ENCODE measurements at regions not wholly inside any gene's neighbourhood (a gene's known extent, or its start where the extent isn't known, plus 50 kb on each side); places are given as distances from the start of the nearest gene placed in this dataset.
"Not testable (repeated sequence)": the region's sequence is repeated elsewhere in the genome, so short reads cannot be mapped to it uniquely, and the experiment has no call there.

DNA sequence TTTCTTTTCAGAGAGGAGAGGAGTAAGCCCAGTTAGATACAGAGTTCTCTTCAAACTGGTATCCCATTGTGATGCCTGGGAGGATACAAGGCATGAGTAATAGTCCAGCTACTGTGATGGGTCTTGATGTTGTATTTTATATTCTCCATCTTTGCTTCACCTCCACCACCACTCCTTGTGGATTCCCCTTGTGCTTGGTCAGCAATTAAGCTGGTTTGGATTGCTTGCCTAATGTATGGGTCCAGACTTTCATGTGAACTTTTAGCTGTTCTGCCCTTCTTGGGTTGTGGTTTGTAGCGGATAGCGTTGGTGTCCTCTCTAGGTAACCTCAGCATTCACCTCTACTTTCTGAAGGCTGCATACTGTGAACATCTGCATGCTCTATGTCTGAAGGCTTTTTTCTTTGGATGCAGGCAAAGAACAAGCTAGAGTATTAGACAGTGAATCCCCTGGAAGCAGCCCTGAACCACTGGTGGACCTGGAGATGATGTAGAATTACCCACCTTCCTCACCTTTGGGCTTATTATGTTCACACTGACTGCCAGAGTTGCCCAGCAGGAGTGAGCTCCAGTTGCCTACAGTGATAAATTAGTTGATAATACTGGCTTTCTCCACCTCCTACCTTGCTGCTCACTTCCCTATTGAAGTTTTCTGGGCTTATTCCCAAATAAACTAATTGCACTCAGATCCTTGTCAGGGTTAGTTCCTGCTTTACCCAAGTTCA is 126.5 kb upstream of the MTPN start:
- no peak overlapping the region for H3K4me3 ChIP-seq (ENCODE audit: low read depth, low read length)
- TF ChIP-seq, protein P1, sequence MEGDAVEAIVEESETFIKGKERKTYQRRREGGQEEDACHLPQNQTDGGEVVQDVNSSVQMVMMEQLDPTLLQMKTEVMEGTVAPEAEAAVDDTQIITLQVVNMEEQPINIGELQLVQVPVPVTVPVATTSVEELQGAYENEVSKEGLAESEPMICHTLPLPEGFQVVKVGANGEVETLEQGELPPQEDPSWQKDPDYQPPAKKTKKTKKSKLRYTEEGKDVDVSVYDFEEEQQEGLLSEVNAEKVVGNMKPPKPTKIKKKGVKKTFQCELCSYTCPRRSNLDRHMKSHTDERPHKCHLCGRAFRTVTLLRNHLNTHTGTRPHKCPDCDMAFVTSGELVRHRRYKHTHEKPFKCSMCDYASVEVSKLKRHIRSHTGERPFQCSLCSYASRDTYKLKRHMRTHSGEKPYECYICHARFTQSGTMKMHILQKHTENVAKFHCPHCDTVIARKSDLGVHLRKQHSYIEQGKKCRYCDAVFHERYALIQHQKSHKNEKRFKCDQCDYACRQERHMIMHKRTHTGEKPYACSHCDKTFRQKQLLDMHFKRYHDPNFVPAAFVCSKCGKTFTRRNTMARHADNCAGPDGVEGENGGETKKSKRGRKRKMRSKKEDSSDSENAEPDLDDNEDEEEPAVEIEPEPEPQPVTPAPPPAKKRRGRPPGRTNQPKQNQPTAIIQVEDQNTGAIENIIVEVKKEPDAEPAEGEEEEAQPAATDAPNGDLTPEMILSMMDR (conservative IDR thresholded peaks at IDR 0.05; ENCODE audit: low read depth, low read length) = no peak
- no peak for DNase-seq (ENCODE audit: low read depth)

GRCh38 chr7:136102881-136103280 is 125.7 kb upstream of the MTPN start:
- DNase-seq (ENCODE audit: low read depth) = no peak
- no peak overlapping the region for H3K4me3 ChIP-seq (ENCODE audit: low read depth, low read length)

GRCh38 chr7:136092714-136093113 is 115.6 kb upstream of the MTPN start:
- DNase-seq (ENCODE audit: low read depth); H3K4me3 ChIP-seq (ENCODE audit: low read depth, low read length): not testable (repeated sequence)

More at GRCh38 chr7:136102881-136103280, 125.7 kb upstream of the MTPN start:
- TF ChIP-seq, protein P1 (conservative IDR thresholded peaks at IDR 0.05; ENCODE audit: low read depth, low read length) = no peak

- TF ChIP-seq, protein P1 (conservative IDR thresholded peaks at IDR 0.05; ENCODE audit: low read depth, low read length) = no peak
Observed at GRCh38 chr7:136087881-136088280, 110.7 kb upstream of the MTPN start.

DNA sequence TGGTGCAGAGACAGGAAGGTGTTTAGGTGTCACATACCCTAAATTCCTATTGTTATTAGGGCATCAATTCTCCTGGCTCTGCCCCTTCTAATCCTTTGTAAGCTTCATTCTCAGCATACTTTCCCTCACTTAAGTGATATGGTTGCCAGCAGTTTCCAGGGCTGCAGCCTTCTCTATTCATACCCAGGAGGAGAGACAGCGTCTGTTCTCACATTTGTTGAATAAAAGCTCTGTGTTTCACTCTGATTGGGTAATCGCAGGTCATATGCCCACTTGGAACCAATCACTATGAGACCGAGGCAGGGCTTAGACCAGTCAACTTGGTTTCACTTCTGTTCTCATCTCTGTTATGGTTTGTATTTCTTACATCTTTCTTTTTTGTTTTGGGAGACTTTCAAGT is 109.6 kb upstream of the MTPN start:
- peak overlapping the region; percentile 50 for H3K4me3 ChIP-seq (ENCODE audit: low read depth, low read length)
- peak; percentile 94 for DNase-seq (ENCODE audit: low read depth)
- TF ChIP-seq, protein P1 (conservative IDR thresholded peaks at IDR 0.05; ENCODE audit: low read depth, low read length) = no peak

More at GRCh38 chr7:136087881-136088280, 110.7 kb upstream of the MTPN start:
- H3K4me3 ChIP-seq (ENCODE audit: low read depth, low read length) = no peak overlapping the region
- no peak for DNase-seq (ENCODE audit: low read depth)

DNA sequence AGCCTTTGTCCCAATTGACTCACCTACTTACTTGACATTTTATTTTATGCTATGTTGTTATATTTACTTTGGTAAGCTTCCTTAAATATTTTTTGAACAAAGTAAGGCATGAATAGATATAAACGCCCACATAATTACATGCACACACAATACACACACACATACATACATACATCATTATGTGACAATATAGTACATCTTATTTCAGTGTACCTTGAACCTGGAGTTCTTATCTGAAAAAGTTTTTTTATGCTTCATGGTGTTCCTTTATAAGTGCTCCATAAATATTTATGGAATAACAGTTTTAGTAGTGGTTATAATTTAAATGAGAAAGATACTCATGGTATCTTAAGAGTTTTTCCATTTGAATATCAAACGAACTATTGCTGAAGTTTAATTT is 102.8 kb upstream of the MTPN start:
- H3K4me3 ChIP-seq (ENCODE audit: low read depth, low read length) = no peak overlapping the region
- TF ChIP-seq, protein P1 (conservative IDR thresholded peaks at IDR 0.05; ENCODE audit: low read depth, low read length) = no peak
- no peak for DNase-seq (ENCODE audit: low read depth)

- H3K4me3 ChIP-seq (ENCODE audit: low read depth, low read length) = no peak overlapping the region
- no peak for DNase-seq (ENCODE audit: low read depth)
- TF ChIP-seq, protein P1 (conservative IDR thresholded peaks at IDR 0.05; ENCODE audit: low read depth, low read length) = no peak
Observed at GRCh38 chr7:136079478-136079892, 102.3 kb upstream of the MTPN start.
